SK-N-SH (cell line): ENCODE measurements at regions not wholly inside any gene's neighbourhood (a gene's known extent, or its start where the extent isn't known, plus 50 kb on each side); places are given as distances from the start of the nearest gene placed in this dataset.

Source experiments
- ELF1 ChIP-seq: IDR thresholded peaks from 2 replicates; pipeline ENCODE4 v1.4.0; 2012
- GATA2 ChIP-seq: sonication (generic); formaldehyde crosslinking; IDR thresholded peaks from 2 replicates; pipeline ENCODE4 v1.5.0; 2020; ENCODE audit warnings: mild to moderate bottlenecking, missing genetic modification reagents
- MAX ChIP-seq: IDR thresholded peaks from 2 replicates; pipeline ENCODE4 v1.4.0; 2012; ENCODE audit warnings: low read depth
- SIN3A ChIP-seq: IDR thresholded peaks from 2 replicates; pipeline ENCODE4 v1.6.1; 2012; ENCODE audit warnings: low read depth, mild to moderate bottlenecking, low read length, moderate library complexity, borderline replicate concordance
- TCF12 ChIP-seq: IDR thresholded peaks from 2 replicates; pipeline ENCODE4 v1.4.0; 2012
- YY1 ChIP-seq: IDR thresholded peaks from 2 replicates; pipeline ENCODE4 v1.4.0; 2012; ENCODE audit warnings: low read depth, mild to moderate bottlenecking
- TF ChIP-seq, protein P1 (sequence below): fragments of 200-600 bp; sonication (generic); IDR thresholded peaks from 2 replicates; pipeline ENCODE4 v1.6.1; 2017; ENCODE audit warnings: antibody characterized with exemption, mild to moderate bottlenecking, moderate library complexity
- TF ChIP-seq, protein P2 (sequence below): fragments of 150-350 bp; IDR thresholded peaks from 2 replicates; pipeline ENCODE4 v1.6.1; 2016; ENCODE audit warnings: mild to moderate bottlenecking, low read depth, low read length
- TF ChIP-seq, protein P3 (sequence below): IDR thresholded peaks from 2 replicates; pipeline ENCODE4 v1.6.1; 2012; ENCODE audit warnings: mild to moderate bottlenecking, low read depth, low read length, moderate library complexity

- TF ChIP-seq, protein P1, sequence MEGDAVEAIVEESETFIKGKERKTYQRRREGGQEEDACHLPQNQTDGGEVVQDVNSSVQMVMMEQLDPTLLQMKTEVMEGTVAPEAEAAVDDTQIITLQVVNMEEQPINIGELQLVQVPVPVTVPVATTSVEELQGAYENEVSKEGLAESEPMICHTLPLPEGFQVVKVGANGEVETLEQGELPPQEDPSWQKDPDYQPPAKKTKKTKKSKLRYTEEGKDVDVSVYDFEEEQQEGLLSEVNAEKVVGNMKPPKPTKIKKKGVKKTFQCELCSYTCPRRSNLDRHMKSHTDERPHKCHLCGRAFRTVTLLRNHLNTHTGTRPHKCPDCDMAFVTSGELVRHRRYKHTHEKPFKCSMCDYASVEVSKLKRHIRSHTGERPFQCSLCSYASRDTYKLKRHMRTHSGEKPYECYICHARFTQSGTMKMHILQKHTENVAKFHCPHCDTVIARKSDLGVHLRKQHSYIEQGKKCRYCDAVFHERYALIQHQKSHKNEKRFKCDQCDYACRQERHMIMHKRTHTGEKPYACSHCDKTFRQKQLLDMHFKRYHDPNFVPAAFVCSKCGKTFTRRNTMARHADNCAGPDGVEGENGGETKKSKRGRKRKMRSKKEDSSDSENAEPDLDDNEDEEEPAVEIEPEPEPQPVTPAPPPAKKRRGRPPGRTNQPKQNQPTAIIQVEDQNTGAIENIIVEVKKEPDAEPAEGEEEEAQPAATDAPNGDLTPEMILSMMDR, result no peak
- TF ChIP-seq GATA2 (CRISPR knock-in tag), result no peak
- TF ChIP-seq, protein P2, sequence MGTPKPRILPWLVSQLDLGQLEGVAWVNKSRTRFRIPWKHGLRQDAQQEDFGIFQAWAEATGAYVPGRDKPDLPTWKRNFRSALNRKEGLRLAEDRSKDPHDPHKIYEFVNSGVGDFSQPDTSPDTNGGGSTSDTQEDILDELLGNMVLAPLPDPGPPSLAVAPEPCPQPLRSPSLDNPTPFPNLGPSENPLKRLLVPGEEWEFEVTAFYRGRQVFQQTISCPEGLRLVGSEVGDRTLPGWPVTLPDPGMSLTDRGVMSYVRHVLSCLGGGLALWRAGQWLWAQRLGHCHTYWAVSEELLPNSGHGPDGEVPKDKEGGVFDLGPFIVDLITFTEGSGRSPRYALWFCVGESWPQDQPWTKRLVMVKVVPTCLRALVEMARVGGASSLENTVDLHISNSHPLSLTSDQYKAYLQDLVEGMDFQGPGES, result no peak
- no peak for TF ChIP-seq MAX
- no peak for TF ChIP-seq YY1
- no peak for TF ChIP-seq ELF1
- no peak for TF ChIP-seq SIN3A
- TF ChIP-seq, protein P3, sequence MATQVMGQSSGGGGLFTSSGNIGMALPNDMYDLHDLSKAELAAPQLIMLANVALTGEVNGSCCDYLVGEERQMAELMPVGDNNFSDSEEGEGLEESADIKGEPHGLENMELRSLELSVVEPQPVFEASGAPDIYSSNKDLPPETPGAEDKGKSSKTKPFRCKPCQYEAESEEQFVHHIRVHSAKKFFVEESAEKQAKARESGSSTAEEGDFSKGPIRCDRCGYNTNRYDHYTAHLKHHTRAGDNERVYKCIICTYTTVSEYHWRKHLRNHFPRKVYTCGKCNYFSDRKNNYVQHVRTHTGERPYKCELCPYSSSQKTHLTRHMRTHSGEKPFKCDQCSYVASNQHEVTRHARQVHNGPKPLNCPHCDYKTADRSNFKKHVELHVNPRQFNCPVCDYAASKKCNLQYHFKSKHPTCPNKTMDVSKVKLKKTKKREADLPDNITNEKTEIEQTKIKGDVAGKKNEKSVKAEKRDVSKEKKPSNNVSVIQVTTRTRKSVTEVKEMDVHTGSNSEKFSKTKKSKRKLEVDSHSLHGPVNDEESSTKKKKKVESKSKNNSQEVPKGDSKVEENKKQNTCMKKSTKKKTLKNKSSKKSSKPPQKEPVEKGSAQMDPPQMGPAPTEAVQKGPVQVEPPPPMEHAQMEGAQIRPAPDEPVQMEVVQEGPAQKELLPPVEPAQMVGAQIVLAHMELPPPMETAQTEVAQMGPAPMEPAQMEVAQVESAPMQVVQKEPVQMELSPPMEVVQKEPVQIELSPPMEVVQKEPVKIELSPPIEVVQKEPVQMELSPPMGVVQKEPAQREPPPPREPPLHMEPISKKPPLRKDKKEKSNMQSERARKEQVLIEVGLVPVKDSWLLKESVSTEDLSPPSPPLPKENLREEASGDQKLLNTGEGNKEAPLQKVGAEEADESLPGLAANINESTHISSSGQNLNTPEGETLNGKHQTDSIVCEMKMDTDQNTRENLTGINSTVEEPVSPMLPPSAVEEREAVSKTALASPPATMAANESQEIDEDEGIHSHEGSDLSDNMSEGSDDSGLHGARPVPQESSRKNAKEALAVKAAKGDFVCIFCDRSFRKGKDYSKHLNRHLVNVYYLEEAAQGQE, result no peak
- no peak for TF ChIP-seq TCF12
These were observed 60.7 kb upstream of the FAM222A start for GRCh38 chr12:109652977-109653264.
